Suppressor macrophage treated with lipopolysaccharide for 1 hour (primary cell): ENCODE measurements at regions not wholly inside any gene's neighbourhood (a gene's known extent, or its start where the extent isn't known, plus 50 kb on each side); places are given as distances from the start of the nearest gene placed in this dataset.
"Not testable (repeated sequence)": the region's sequence is repeated elsewhere in the genome, so short reads cannot be mapped to it uniquely, and the experiment has no call there.

Experiments
- DNase-seq, 3 donors: peaks; one replicate each; pipeline ENCODE4 v3.0.0-alpha.2; 2020 to 2022

DNA sequence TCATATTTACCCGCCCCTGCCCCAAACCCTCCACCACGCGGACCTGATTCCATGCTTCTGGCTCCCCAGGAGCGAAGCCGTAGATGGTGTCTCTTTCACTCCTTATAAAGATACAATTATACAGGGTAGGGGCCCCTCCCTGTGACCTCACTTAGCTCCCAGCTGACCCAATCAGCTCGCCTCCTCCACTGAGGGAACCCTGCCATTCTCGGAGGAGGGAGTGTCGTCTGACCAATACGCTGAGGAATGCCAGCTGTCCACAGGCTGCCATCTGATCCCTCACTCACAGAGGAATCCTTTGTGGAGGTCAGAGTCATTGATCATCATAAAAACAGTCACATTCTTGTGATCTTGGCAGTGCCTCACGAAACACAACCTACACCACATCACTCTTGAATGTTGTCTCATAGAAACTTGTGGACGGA lies 67.5 kb upstream of the INSIG1 start:
- DNase-seq, result no peak

DNA sequence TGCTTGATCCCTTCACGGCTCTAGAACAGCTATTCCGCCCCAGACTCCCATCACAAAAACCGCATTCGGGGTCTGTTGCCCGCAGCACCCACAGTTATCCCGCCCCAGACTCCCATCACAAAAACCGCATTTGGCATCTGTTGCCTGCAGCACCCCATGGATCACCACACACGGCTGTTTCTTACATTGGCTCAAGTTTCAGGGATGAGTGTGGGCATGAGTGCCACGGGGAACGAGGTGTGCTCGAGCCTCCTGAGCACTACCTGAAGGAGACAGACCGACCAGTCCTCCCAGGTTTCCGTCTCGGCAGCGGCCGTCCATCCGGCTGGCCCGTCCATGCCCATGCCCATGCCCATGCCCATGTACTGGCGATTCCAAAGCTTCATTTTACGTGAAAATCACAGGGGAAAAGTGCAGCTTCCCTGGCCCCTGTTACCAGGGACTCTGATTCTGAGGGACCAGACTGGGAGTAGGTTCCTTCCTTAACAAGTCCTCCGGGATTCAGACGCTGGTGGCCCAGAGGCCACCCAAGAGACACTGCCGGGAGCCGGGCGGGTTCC lies 66.4 kb upstream of the INSIG1 start:
- DNase-seq, result no peak

DNA sequence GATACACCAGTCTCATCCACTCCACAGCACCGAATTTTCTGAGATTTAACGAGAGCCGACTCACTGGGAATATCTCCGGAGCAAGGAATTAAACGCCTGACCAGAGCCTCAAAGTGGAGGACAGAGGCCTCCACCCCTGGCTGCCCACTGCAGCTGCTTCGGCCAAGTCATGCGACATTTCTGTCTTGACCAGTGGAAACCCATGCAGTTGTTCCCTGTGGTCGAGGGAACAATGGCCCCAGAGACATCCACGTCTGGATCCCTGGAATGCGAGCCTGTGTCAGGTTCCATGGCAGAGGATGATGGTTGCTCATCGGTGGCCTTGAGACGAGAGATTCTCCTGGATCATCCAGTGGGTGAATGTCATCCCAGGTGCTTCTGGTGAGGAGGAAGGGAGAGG lies 65.7 kb upstream of the INSIG1 start:
- DNase-seq, result no peak

DNA sequence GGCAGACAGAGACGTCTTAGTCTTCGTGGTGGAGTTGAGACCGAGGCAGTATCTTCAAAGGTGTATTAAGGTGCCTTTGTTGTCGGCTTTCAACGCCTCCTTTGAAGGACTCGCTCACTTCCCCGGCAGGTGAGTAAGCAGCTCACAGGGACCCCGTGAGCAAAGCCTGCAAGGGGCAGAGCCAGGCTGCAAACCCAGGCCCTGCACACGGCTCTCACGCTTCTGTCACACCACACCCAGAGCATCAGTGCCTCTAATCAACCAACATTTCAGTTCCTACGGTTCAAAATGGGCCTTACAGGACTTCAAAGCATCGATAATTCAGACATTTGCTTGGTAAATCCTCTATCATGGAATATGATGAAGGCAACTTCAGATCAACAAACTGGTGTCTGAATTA lies 64.8 kb upstream of the INSIG1 start:
- DNase-seq, result no peak

DNA sequence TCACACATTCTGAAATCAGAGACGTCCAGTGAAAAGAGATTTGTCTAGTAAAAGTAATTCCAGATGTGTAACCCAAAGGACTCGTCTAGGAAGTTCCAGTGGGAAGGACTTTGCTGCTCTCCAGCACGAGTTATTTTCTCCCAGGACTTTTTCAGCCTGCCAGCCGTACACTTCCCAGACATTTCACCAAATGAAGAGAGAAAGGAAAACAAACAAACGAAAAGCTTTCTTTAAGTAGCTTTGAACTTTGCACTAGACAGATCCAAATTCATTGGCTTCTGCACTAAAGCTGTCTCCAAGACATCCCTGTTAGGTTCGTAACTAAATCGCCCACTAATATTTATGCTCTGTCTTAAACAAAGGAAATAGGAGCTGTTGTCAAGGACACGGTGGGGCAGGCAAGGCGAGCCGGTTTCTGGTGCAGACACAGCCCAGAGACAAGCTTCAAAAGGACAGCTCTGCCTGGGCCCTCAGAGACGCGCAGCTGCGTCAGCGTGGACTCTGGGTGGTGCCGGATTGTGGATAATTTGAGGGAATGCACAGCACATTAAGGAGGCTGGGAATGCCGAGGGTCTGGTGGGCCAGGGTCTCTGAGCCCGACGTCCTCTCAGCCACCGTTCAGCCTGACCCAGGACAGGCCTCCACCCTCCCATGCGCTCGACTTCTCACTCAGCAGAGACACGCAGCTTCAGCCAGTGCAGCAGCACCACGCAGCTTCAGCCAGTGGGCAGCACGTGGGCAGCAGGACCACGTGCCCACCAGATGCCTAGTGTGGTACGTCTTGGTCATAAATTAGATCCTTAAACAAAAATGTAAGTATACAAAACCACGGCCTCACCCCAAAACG lies 64.1 kb upstream of the INSIG1 start:
- DNase-seq, result no peak

DNA sequence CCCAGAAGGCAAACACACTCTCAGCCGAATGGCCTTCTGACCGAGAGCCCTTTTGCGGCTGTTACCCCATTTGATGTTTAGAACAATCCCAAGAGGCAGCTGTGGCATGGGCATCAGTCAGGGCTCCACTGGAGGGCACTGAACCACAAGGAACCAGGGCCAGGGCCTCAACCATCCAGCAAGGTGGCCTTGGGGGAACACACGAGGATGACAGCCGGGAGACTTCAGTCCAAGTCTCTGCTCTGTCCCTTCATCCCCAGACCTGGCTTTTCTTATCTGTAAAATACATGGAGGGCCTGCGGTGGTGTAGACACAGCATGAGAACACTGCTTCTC lies 63.6 kb upstream of the INSIG1 start:
- DNase-seq, result peak in 2 of 3 donors; percentile 36 to 43

DNA sequence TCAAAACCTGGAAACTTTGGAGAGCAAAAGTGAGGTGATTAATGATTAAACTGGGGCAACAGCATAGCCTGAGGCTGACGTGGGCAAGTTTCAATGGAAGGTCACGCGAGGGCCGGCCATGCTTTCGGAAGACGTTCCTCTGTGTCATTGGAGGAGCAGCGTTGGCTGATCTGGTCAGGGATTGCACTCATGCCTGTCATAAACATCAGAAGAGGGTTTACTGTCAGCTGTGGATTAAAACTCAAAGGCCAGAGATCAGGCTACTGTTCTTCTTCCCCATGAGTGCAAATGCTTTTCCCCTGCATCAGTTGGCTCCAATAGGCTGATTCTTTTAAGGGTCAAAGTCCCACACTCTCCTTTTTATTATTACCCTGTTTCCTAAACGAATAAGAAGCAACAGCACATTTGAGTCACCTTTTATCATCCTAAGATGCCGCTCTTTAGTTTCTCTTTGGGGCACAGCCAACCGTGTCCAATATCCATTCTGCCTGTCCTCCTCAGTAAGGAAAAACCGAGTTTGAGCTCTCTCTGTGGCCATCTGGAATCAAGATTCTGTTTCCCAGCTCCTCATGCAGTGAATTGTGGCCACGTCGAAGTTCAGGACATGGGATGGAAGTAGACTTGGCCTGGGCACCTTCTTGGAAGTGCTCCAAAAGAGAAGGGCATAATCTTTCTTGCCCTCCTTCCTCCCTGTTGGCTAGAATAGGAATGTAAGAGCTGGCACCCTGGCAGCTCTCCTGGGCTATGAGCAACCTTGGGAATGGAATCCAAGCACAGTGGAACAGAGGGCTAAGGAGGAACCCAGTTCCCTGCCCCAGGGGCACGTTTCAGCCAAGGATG lies 62.5 kb upstream of the INSIG1 start:
- no peak for DNase-seq

DNA sequence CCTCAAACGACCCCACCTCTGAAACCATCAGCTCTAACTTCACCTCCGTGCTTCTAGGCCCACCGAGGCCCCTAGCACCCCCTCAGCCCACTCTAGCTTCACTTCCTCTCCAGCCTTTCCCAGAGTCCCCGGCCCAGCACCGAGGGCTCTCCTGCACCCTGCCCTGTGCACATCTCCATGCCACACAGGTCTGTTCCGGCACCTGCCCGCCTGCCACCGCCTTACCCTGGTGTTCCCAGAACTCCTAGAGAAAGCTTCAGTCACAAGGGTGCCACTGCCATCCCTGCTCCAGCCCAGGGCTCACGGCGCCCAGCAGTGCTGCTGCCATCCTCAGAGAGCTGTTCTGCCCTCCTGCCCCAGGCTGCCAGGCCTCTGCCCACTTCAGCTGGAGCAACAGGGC lies 61.3 kb upstream of the INSIG1 start:
- no peak for DNase-seq

DNA sequence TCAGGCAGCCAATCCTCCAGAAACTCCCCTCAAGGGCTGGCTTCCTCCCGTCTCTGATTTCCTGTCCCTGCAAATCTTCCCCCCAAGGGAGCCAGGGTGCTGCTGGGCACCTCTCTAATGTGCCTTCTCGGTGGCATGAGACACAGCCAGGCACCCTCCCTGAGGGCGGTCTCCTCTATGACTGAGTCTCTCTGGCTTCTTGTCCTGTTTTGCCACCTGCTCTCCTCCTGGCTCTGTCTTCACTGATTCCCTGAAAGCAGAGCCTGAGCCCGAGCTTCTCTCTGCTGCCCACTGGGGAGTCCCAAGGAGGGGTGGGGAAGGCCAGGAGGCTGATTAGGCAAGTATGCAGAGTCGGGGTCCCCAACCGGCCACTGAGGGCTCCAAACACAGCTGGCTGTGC lies 60.4 kb upstream of the INSIG1 start:
- no peak for DNase-seq

DNA sequence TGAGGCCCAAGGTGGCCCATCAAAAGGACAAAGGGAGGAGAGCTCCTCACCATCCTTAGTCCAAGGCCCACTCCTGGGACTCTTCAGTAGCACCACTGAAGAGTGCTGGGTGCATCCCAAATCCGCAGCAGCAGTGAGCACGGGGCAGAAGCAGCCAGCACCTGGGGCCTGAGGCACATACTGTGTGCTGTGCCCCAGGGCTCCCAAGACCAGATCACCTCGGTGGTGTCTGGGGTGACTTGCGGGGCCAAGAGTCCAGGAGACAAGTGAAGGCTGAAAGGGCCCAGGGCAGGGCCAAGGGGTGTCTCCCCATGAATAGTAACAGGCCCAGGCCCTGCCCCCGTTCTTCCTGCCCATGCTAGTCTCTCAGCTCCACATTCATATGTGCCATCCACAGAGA lies 59.9 kb upstream of the INSIG1 start:
- no peak for DNase-seq

DNA sequence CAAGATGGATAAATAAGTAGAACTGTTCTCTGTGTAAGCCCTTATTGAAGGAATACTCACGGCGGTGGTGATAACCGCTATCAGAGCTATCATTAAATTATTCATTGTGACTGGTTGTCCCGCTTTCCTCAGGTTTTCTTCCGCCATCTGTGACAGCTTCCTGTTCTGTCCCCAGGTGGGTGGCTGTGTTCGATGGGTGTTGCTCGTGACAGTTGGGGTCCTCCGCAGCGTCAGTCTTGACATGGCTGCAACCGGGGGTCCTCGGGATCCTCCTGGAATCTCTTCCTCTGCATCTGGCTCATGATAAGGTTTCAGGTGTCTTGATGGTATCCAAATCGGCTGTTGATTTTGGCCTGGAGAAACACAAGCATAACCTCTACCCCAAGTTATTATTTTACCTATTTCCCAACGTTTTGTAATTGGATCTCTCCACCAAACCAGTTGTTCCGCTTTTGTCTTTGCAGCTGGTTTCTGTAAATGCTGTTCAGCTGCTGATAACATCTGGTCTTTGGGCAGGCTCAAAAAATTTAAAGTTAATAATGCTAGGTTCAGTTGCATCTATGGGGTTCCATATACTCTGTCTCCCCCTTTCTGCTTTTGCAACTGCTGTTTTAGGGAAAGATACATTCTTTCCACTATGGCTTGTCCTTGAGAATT lies 58.1 kb upstream of the INSIG1 start:
- not testable (repeated sequence) for DNase-seq

DNA sequence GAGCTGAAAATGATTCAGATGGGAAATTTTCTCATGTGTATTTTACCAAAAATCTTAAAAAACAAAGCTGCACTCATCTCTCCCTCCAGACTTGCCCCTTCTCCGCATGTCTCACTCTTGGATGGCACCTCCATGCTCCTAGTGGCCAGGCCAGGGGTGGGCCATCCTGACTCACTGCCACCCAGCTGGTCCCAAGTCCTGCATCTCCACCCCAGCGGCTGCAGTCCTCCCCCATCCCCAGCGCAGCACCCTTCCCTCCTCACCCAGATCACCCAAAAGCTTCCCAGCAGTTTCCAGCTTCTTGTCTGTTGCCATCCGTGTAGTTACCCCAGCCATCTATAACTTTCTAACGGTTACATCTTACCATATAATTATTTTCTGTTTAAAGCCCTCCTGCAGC lies 53.0 kb upstream of the INSIG1 start:
- no peak for DNase-seq

DNA sequence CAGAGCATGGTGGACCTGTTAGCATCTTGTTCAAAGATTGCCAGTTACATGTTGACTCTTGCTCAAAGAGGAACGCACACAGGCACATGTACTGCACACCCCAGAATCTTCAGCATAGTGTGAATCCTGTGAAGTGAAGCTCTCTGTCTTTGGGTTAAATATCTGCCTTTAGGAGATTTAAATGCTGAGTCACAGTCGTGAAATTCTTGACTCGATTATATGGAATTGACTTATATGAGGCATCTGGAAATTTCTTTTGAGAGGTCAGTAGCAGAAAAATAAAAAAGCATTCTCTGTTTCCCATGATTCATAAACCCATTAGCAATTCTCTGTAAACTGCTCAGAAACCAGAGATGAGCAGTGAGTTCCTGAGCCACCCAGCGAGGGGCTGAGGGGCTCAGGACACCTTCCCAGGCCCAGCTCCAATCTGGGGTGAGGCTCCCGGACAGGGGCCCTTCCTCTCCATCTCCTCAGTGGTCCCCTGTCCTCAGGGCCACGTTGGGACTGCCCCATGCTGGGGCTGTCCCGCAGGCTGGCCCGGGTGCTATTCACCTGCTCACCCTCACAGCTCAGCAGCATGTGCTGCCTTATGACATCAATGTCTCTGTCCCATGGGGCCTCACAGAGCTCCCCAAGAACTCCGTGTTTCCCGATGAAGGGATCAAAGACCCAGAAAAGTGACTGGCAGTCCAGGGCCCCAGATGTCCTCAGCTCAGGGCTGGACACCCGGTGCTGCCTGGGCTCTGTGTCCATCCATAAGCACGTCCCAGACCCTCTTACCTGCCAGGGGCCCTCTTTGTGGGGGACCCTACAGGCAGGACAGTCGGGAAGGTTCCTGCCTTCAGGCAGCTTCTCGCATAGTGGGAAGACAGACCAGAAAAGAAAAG lies 50.0 kb upstream of the INSIG1 start:
- no peak for DNase-seq
